Suprapubic skin (tissue), 3 donors: ENCODE measurements at regions not wholly inside any gene's neighbourhood (a gene's known extent, or its start where the extent isn't known, plus 50 kb on each side); places are given as distances from the start of the nearest gene placed in this dataset.

Source experiments
- POLR2A ChIP-seq, 2 donors: fragments of 450-650 bp; IDR thresholded peaks; one replicate each; pipeline ENCODE4 v1.6.1; 2017; ENCODE audit warnings: antibody characterized with exemption in 2 of 2, mild to moderate bottlenecking in 2 of 2, moderate library complexity in 2 of 2
- TF ChIP-seq, protein P1 (sequence below), 2 donors: fragments of 200-600 bp in 1 of 2; fragments of 450-650 bp in 1 of 2; sonication (generic) in 1 of 2; IDR thresholded peaks; one replicate each; pipeline ENCODE4 v1.5.1; 2016 to 2019; ENCODE audit warnings: antibody characterized with exemption in 2 of 2, mild to moderate bottlenecking in 1 of 2, moderate library complexity in 1 of 2

- TF ChIP-seq, protein P1, sequence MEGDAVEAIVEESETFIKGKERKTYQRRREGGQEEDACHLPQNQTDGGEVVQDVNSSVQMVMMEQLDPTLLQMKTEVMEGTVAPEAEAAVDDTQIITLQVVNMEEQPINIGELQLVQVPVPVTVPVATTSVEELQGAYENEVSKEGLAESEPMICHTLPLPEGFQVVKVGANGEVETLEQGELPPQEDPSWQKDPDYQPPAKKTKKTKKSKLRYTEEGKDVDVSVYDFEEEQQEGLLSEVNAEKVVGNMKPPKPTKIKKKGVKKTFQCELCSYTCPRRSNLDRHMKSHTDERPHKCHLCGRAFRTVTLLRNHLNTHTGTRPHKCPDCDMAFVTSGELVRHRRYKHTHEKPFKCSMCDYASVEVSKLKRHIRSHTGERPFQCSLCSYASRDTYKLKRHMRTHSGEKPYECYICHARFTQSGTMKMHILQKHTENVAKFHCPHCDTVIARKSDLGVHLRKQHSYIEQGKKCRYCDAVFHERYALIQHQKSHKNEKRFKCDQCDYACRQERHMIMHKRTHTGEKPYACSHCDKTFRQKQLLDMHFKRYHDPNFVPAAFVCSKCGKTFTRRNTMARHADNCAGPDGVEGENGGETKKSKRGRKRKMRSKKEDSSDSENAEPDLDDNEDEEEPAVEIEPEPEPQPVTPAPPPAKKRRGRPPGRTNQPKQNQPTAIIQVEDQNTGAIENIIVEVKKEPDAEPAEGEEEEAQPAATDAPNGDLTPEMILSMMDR (IDR thresholded peaks at IDR 0.05) = no peak
- TF ChIP-seq POLR2A (IDR thresholded peaks at IDR 0.05) = no peak
Observed at GRCh38 chr2:134144081-134144596, 109.7 kb upstream of the MGAT5 start.
